ENCODE measurements at regions not wholly inside any gene's neighbourhood (a gene's known extent, or its start where the extent isn't known, plus 50 kb on each side); places are given as distances from the start of the nearest gene placed in this dataset.

DNA sequence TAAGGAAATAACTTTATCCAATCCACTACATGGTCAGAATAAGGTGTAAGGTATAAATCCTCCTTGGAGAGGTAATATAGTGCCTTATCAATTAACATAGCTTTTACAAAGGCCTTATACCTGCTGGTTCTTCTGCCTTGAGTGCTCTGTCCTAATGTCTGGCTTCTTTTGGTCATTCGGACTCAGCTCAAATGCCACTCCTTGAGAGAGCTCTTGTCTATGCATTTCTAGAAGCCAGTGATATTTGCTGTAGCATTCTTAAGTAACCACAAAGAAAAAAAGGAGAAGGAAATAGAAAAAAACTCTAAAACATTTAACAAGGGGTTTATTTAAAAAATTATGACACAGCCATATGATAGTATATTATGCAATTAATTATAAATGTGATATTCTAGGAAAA lies 444.8 kb upstream of the SLIT2 start:
- no peak for DNase-seq (ENCODE audit: low read depth, low spot score)
- ChIA-PET POLR2A (no interaction called here), CTCF (no interaction called here)
- Histone ChIP-seq H3K27ac (ENCODE audit: low read depth, low read length) (no peak overlapping the region), H3K27me3 (ENCODE audit: control insufficient read depth, insufficient read depth, low read length) (no peaks in the 10 kb centered on the region), H3K4me3 (ENCODE audit: low read depth, low read length) (no peak overlapping the region), H3K9me3 (ENCODE audit: control insufficient read depth, insufficient read depth, low read length) (no peaks in the 10 kb centered on the region)
- TF ChIP-seq, protein P1, sequence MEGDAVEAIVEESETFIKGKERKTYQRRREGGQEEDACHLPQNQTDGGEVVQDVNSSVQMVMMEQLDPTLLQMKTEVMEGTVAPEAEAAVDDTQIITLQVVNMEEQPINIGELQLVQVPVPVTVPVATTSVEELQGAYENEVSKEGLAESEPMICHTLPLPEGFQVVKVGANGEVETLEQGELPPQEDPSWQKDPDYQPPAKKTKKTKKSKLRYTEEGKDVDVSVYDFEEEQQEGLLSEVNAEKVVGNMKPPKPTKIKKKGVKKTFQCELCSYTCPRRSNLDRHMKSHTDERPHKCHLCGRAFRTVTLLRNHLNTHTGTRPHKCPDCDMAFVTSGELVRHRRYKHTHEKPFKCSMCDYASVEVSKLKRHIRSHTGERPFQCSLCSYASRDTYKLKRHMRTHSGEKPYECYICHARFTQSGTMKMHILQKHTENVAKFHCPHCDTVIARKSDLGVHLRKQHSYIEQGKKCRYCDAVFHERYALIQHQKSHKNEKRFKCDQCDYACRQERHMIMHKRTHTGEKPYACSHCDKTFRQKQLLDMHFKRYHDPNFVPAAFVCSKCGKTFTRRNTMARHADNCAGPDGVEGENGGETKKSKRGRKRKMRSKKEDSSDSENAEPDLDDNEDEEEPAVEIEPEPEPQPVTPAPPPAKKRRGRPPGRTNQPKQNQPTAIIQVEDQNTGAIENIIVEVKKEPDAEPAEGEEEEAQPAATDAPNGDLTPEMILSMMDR (IDR thresholded peaks at IDR 0.05; ENCODE audit: low read depth, low read length) = no peak

DNA sequence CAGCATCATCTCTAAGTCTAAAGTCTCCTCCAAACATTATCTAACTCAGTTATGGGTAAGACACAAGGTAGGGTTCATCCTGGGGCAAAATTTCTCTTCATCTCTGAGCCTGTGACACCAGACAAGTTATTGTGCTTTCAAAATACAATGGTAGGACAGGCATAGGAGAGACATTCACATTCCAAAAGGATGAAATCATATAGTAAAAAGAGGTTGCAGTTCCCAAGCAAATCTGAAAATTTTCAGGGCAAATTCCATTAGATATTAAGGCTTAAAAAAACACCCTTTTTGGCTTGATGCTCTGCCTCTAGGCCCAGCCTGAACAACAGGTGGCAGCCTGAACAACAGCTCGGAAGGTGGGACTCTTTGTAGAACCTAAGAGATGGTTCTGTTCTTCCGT lies 448.3 kb upstream of the SLIT2 start:
- ChIA-PET POLR2A (no interaction called here), CTCF (no interaction called here)
- no peaks in the 10 kb centered on the region for H3K27me3 ChIP-seq (ENCODE audit: control insufficient read depth, insufficient read depth, low read length)
- no peak overlapping the region for H3K4me3 ChIP-seq (ENCODE audit: low read depth, low read length)
- no peak overlapping the region for H3K27ac ChIP-seq (ENCODE audit: low read depth, low read length)
- H3K9me3 ChIP-seq (ENCODE audit: control insufficient read depth, insufficient read depth, low read length) = no peaks in the 10 kb centered on the region
- no peak for DNase-seq (ENCODE audit: low read depth, low spot score)
- TF ChIP-seq, protein P1 (IDR thresholded peaks at IDR 0.05; ENCODE audit: low read depth, low read length) = no peak

- ChIA-PET CTCF (interaction anchor here (1.3 kb wide), 1 partner anchor 454 kb away, joined by 5 read pairs; no protein-coding TSS in a partner anchor), POLR2A (no interaction called here)
- Histone ChIP-seq H3K27me3 (ENCODE audit: control insufficient read depth, insufficient read depth, low read length) (no peaks in the 10 kb centered on the region), H3K4me3 (ENCODE audit: low read depth, low read length) (no peak overlapping the region), H3K27ac (ENCODE audit: low read depth, low read length) (no peak overlapping the region), H3K9me3 (ENCODE audit: control insufficient read depth, insufficient read depth, low read length) (no peaks in the 10 kb centered on the region)
- DNase-seq (ENCODE audit: low read depth, low spot score) = no peak
- TF ChIP-seq, protein P1 (IDR thresholded peaks at IDR 0.05; ENCODE audit: low read depth, low read length) = no peak
Measured at GRCh38 chr4:19793831-19794230, 457.9 kb upstream of the SLIT2 start.

- DNase-seq (ENCODE audit: low read depth, low spot score) = no peak
- TF ChIP-seq, protein P1 (IDR thresholded peaks at IDR 0.05; ENCODE audit: low read depth, low read length) = peak; percentile 25; the same call in 1 of the 2 replicates
- no peak overlapping the region for H3K27ac ChIP-seq (ENCODE audit: low read depth, low read length)
- CTCF ChIA-PET = no interaction called here
- no peaks in the 10 kb centered on the region for H3K9me3 ChIP-seq (ENCODE audit: control insufficient read depth, insufficient read depth, low read length)
- H3K27me3 ChIP-seq (ENCODE audit: control insufficient read depth, insufficient read depth, low read length) = no peaks in the 10 kb centered on the region
- POLR2A ChIA-PET = no interaction called here
- H3K4me3 ChIP-seq (ENCODE audit: low read depth, low read length) = no peak overlapping the region
Measured at GRCh38 chr4:19791422-19792123, 460.1 kb upstream of the SLIT2 start.

DNA sequence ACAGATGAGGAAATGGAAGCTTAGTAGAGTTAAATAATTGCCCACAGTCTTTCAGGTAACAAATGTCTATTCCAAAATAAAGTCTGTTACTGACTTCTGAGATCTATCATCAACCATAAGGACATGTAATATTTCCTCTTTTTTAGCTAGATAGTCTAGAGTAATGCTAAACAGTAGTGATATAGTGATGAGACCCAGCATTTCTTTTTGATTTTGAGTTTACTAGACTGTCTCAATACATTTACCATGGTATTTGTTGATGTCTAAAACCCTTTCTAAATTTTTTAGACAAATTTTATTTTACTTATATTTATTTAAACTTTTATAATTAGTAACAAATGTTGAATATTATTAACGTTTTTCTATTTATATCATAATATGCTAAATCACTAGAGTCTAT lies 465.1 kb upstream of the SLIT2 start:
- Histone ChIP-seq H3K9me3 (ENCODE audit: control insufficient read depth, insufficient read depth, low read length) (peaks cover 7% of the 10 kb centered on the region), H3K27me3 (ENCODE audit: control insufficient read depth, insufficient read depth, low read length) (no peaks in the 10 kb centered on the region), H3K27ac (ENCODE audit: low read depth, low read length) (no peak overlapping the region), H3K4me3 (ENCODE audit: low read depth, low read length) (no peak overlapping the region)
- TF ChIP-seq, protein P1 (IDR thresholded peaks at IDR 0.05; ENCODE audit: low read depth, low read length) = no peak
- ChIA-PET CTCF (no interaction called here), POLR2A (no interaction called here)
- DNase-seq (ENCODE audit: low read depth, low spot score) = no peak
